ENCODE measurements at regions not wholly inside any gene's neighbourhood (a gene's known extent, or its start where the extent isn't known, plus 50 kb on each side); places are given as distances from the start of the nearest gene placed in this dataset.
A peak's percentile ranks its signal among the peaks of the same experiment; 100 is the strongest.

DNA sequence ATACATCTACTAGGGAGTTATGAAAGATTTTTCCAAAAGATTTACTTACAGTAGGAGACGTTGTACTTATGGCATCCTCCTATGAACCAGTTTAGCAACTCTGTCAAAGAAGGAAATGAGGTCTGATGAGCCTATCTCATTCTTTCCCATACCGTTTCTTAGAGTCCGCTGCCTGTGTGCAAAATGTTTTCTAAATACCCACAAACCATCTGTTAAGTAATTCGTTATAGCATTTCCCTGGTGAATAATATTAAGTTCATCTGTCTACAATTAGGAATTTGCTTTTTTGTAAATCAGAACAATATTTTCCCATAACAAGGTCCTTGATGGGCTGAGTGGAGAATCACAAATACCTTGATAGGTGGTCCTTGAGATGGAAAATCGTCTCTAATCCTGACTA lies 178.8 kb upstream of the TMTC4 start:
- DNase-seq = no peak

DNA sequence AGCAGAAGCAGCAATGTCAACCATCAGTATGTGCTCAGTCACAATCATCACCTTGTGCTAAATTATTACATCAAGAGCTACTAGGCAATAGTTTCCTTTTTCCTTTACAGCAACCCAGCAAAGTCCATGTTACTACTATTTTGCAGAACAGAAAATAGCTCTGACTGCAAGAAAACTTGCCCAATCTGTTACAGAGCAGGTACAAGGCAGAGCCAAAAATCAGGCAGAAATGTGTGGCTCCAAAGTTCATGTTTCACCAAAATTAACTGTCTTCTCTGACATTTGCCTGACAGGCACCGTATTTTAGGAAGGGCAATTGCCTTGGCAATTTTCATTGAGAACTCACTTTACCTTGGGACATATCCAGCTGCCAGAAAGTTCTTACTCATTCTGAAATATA lies 177.6 kb upstream of the TMTC4 start:
- no peak for DNase-seq

DNA sequence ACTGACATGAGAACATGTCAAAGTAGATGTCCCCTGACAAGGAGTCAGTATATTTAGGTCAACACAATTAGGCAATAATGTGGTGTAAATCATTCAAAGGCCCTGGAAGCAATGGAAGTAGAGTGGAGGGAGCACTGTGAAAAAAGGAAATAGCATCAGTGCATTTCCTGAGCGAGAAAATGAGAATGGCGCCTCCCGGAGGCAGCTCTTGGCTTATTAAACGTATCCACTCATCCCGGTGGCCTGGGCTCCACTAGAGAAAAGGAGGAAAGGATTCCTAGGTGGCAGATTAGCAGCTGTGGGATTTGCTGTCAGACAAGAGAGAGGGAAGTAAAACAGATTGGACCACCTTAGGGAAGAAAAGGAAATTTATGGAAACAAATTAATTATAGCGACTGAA lies 173.7 kb upstream of the TMTC4 start:
- no peak for DNase-seq

DNA sequence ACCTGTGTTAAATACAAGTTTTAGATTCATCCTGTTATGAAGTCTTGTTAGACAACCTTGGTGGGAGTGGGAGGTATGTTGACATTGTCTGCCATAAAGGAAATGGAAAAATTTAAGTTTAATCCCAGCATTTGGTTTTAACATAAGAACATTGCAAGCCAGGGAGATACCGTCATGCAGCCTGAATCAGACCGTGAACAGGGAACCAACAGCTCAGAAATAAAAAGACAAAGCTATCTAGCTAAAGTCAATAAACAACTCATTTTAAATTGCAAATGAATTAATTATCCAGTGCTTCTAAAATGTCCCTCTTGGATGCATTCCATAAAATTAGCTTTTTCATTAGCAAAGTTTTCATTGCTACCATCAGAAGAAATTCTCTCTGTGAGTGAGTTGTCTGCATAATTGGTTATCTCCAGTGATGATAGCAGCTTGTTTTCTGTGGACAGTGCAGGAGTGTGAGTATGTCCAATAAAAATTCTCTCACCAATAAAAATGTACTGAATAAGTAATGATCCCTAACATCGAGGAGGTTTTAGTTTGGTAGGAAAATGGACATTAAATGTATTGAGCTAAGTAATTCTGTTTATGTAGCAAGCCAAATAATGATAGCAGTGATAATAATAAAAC lies 170.6 kb upstream of the TMTC4 start:
- DNase-seq = no peak

DNA sequence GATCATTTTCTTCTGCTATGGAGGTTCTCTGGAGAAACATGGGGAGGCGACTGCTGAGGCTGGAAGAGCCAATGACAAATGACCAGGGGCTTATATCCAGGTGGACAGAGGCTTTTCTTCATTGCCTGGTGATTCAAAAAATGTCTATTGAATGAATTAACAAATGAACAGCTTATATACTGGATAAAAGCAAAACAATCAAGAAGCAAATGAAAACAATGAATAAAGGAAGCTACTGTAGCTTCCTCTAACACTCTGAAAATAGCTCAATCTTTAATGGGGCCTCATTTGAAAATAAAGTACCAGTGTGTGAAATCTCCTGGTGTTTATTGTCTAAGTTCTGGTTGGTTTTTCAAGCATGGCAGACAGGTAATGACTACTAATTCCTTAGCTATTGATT lies 167.5 kb upstream of the TMTC4 start:
- DNase-seq = no peak

DNA sequence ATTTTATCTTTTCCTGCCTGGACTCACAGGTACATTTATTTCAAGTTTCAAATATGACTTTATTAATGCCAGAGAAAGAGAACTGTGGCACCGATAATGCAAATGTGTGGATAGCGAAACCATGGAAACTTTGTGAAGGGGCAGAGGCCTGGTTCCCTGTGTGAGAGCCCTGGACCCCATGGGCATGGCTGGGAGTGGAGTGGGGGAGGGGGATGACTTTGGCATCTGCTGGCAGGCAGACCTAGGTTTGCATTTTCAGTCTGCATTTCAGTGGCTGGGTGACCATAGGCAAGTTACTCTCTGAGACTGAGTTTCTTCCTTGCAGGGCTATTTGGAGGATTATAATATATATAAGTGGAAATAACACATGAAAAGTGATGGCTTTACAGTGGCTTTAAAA lies 163.8 kb upstream of the TMTC4 start:
- DNase-seq = peak in 1 of 2 experiments; percentile 35

DNA sequence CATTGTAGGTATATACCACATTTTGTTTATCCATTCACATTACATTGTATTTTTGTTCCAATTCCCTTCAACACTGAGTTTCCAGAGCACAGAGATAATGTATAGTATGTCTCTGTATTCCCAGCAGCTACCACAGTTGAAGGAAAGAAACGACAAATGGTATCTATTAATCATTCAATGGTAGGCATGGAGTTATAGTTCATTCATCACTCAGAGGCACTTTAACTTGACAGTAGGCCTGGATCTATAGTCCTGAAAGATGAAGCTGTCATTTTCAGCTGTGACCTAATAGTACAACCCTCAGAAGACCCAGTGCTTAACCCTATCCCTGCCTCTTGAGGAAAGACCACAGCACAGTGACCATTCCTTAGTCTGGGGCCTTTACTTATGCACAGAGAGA lies 163.0 kb upstream of the TMTC4 start:
- DNase-seq = no peak

DNA sequence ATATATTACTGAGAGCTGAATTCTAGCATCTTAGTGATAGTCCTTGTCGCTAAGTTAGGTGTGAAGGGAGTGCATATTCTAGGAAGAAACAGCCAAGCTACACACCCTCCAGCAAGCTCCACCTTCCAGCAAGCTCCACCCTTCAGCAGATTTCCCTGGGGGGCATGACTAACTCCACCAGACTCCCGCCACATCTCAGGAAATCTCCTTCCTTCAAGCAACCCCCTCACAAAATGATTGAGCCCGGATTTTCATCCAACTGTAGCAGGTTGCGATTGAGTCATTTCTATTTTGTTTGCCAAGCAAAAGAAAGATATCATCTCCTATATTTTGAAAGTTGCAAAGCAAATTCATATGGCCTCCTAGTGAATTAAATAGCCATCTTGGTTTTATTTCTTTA lies 162.1 kb upstream of the TMTC4 start:
- DNase-seq = no peak

GRCh38 chr13:100835695-100836094 lies 161.1 kb upstream of the TMTC4 start:
- DNase-seq = no peak

DNA sequence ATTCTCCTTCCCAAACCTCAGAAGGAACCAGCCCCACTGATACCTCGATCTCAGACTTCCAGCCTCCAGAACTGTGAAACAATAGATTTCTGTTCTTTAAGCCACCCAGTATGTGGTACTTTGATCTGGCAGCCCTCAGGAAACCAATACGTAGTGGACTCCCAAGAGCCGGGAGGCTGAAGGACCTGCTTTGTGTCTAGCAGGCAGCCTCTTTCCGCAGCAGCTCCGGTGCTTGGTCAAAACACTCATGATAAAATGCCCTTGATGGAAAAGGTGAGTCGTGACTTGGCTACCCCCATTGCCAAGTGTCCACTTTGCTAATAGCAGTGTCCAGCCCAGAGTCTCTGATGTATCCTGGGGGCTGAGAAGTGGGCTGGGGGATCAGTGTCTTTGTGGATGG lies 158.8 kb upstream of the TMTC4 start:
- no peak for DNase-seq

DNA sequence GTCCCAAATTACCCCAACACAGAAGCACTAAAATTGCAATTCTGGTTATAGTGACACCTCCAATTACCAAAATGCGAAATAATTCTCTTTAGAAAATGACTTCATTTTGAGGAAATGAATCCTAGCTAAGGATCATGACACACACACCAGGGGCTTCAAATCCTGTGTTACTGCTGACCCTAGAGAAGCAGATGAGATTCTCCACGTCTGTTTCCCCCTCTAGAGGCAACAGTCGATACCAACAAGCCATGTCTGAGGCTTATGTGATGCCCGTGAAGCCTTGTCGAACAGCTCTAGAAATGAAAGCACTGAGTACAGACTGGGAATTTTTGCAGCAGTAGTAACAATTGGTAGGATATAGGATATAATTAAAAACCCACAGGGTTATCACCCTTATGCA lies 153.6 kb upstream of the TMTC4 start:
- peak in 1 of 2 experiments; percentile 31 for DNase-seq

DNA sequence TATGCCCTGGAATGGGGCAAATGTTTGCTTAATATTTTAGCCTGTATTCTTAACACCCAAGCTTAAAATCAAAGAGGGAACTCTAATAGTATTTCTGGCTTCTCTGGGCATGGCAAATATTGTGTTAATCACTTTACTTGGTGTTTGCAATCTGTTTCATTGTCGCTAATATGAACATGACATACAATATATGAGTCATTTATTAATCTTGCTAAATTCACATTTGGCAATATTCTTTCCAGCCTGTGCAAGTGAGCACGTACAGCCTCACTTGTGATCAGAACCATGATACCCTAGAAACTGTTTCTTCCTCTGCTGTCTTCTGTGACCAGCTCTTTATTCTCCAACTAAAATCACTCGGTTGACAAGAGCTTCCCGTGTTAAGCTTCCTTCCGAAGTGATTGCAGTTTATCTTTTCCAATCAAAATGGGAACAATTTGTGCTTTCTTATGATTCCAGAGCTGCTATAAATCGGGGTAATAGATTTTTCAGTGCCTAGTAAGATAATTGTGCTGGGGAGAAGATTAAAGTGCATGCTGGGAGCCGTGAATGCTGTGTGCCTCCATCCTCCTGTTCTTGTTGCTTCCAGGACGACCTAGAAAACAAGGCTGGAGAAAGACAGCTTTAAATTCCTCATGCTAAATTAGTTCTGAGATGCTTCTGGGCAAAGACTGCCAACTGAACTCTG lies 153.0 kb upstream of the TMTC4 start:
- no peak for DNase-seq

DNA sequence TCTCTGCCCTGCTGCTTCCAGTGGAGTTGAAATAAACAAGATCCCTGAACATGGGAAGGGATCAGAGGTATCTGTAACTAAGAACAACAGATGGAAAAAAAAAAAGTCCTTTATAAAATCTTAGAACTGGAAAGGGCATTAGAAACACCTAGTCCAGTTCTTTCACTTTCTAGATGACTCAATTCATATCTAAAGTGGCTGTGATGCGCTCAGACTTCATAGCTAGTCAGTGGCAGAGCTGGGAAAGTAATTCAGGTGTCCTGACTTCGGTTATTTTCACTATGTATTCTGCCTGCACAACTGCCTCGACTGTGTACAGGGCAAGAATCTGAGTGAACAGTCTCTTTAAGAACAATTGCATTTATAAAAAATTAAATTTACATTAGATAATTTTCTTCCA lies 151.8 kb upstream of the TMTC4 start:
- no peak for DNase-seq

- DNase-seq = no peak
These were observed 151.0 kb upstream of the TMTC4 start for GRCh38 chr13:100825557-100825956.

DNA sequence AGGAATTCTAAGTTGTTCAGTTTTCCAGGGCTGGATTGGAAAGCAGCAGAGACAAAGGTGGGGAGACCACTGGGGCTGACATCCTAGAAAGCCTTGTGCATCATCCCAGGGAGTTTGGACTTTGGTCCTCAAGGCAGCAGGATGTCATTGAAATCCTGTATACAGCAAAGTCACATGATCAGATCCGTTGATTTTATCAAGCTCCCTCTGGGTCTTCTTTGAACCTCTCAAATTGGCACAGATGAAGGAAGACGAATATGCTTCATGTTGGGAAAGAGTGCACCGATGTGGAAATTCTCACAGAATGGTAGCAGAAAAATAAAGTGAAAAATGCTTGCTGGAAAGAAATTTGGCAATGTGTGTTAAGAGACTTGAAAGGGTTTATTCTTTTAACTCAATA lies 149.8 kb upstream of the TMTC4 start:
- DNase-seq = no peak

GRCh38 chr13:100823448-100823847 lies 148.9 kb upstream of the TMTC4 start:
- DNase-seq = no peak

- no peak for DNase-seq
These were observed 148.4 kb upstream of the TMTC4 start for GRCh38 chr13:100822871-100823443.

DNA sequence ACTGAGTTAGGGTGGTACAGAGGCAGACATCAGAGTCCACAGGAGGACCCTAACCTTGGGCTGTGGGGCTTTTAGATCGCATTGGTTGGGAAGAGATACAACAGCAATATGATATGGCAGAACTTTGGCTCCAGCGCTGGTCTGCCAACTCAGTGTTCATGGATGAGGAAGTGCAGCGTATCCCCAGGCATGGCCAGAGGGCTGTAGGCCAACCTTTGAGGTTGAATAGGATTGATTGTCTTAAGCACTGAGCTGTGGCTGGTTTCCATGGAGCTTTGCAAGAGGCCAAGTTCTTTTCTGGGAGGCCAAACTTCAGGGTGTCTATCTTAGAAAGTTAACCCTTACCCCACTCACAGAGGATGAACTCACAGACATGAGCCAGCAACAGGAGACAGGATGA lies 144.1 kb upstream of the TMTC4 start:
- DNase-seq = no peak

- no peak for DNase-seq
These were observed 143.3 kb upstream of the TMTC4 start for GRCh38 chr13:100817928-100818327.

GRCh38 chr13:100815476-100816046 lies 141.0 kb upstream of the TMTC4 start:
- DNase-seq = no peak

GRCh38 chr13:100812982-100813584 lies 138.5 kb upstream of the TMTC4 start:
- DNase-seq = no peak

GRCh38 chr13:100811928-100812327 lies 137.3 kb upstream of the TMTC4 start:
- no peak for DNase-seq

DNA sequence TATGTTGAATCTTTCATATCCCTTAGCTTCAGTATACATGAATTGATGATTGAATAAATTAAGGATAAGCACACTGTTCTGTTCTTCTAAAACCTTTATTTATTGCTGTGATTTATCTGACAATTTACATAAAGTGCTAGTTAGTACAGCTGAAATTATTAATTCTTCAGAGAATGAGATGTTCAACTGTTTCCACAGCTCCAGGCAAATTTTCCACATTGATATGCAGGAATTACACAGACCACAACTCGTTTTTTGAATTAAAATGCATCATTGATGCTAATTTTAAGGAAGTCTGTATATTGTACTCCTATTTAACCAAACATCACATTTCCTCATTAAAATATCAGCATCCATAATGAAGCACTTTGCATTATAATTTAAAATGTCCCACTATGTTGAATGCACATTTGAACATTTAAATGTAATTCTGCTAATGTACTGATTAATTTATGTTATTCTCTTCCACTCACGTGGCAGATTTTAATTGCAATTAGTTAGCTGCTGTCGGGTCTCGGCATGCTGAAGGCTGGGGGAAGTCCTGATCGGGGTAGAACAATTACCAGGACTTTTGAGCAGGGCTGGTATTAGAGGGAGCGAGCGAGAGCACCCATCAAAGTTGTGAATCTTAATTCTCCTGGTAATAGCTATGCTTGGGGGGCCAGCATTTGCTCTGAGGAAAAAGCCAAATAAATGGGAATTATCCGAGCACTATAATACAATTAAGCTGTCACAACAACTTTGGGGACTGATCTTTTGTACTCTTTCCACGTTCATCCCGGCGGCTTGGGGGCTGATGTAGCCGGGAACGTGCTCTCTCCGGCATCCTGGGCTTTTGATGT lies 136.7 kb upstream of the TMTC4 start:
- no peak for DNase-seq
